AG04449 (cell line): ENCODE measurements at regions not wholly inside any gene's neighbourhood (a gene's known extent, or its start where the extent isn't known, plus 50 kb on each side); places are given as distances from the start of the nearest gene placed in this dataset.
"Not testable (repeated sequence)": the region's sequence is repeated elsewhere in the genome, so short reads cannot be mapped to it uniquely, and the experiment has no call there.

ENCODE experiments used
- CTCF ChIA-PET: fragments of 350-600 bp; formaldehyde crosslinking; extraction: SDS; loops from one replicate; lab custom pipeline; 2021; ENCODE audit warnings: antibody characterized with exemption; lab: Yijun Ruan, JAX
- POLR2A ChIA-PET: fragments of 400-600, 350-600 bp; formaldehyde crosslinking; extraction: SDS; loops from one replicate; lab custom pipeline; 2020; ENCODE audit warnings: antibody characterized with exemption, inconsistent platforms; lab: Yijun Ruan, JAX
- DNase-seq: peaks from one replicate; pipeline ENCODE4 v3.0.0-alpha.2; 2010; ENCODE audit warnings: low read depth, low spot score
- H3K4me3 ChIP-seq: 2 replicates; pipeline ENCODE4 v1.5.1; 2011; ENCODE audit warnings: low read depth, mild to moderate bottlenecking, control low read depth, low read length
- CTCF ChIP-seq: IDR thresholded peaks from one replicate; pipeline ENCODE4 v1.5.1; 2011; ENCODE audit warnings: mild to moderate bottlenecking, moderate library complexity, low read length, control low read depth, inconsistent platforms; ENCODE audit not compliant: insufficient read depth; ENCODE audit errors: missing control alignments

DNA sequence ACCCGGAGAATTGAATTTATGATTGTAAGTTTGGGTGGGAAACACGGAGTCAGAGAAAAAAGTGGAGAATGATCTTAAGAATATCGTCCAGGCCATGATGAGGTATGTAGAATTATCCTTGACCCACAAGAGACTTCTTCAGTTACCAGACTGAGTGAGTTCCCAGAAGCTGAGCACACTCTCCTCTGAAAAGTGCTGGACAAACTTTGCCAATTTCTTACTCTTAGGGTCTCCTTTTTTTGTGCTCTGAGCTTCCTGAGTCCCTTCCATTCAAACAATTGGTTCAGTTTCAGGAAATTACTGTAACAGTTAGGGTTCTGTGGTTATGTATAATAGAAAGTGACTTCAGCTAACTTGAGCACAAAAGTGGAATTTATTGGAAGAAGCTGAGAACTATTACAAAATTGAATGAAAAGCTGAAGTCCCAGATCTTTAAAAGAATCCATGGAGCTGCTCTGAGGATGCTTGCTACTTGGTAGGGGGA is 50.6 kb upstream of the EHBP1 start:
- ChIA-PET POLR2A (interaction anchor here (1.3 kb wide), 1 partner anchor 59 kb away, joined by 4 read pairs; no protein-coding TSS in a partner anchor), CTCF (interaction anchor here (1.2 to 1.4 kb wide), 2 partner anchors 14 to 59 kb away, joined by 3 to 4 read pairs; no protein-coding TSS in a partner anchor)
- no peak overlapping the region for H3K4me3 ChIP-seq
- TF ChIP-seq CTCF: no peak
- DNase-seq: no peak

DNA sequence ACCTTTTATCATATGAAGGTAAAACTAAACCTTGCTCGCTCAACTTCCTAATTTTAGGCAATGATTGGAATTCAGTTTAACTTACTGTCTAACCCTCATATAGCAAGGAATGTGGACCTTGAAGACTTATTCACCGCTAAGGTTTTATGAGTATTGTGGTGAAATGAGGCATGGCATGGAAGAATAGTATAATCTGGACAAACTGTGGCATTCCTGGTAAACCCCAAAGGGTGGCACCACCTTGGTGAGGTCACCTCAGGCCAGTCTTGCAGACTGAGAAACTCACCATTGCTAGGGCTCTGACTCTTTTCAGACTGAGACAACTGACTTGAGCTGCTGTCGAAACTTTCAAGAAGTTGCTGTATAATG is 51.1 kb upstream of the EHBP1 start:
- CTCF ChIA-PET: interaction anchor here (1.2 to 1.4 kb wide), 2 partner anchors 13 to 59 kb away, joined by 3 to 4 read pairs; no protein-coding TSS in a partner anchor
- no peak for TF ChIP-seq CTCF
- POLR2A ChIA-PET: interaction anchor here (1.3 kb wide), 1 partner anchor 58 kb away, joined by 4 read pairs; no protein-coding TSS in a partner anchor

GRCh38 chr2:62653582-62654422 is 51.7 kb upstream of the EHBP1 start:
- POLR2A ChIA-PET: interaction anchor here (1.3 kb wide), 1 partner anchor 58 kb away, joined by 4 read pairs; no protein-coding TSS in a partner anchor
- H3K4me3 ChIP-seq: no peak overlapping the region
- CTCF ChIA-PET: interaction anchor here (1.2 kb wide), 1 partner anchor 13 kb away, joined by 4 read pairs; no protein-coding TSS in a partner anchor
- DNase-seq: no peak
- no peak for TF ChIP-seq CTCF

More for the DNA sequence above, 51.1 kb upstream of the EHBP1 start:
- H3K4me3 ChIP-seq: no peak overlapping the region
- DNase-seq: no peak

DNA sequence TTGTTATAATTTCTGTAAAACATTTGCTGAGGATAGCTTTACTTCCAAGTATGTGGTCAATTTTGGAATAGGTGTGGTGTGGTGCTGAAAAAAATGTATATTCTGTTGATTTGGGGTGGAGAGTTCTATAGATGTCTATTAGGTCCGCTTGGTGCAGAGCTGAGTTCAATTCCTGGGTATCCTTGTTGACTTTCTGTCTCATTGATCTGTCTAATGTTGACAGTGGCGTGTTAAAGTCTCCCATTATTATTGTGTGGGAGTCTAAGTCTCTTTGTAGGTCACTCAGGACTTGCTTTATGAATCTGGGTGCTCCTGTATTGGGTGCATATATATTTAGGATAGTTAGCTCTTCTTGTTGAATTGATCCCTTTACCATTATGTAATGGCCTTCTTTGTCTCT is 56.4 kb upstream of the EHBP1 start:
- CTCF ChIA-PET, H3K4me3 ChIP-seq, DNase-seq, POLR2A ChIA-PET: not testable (repeated sequence)

DNA sequence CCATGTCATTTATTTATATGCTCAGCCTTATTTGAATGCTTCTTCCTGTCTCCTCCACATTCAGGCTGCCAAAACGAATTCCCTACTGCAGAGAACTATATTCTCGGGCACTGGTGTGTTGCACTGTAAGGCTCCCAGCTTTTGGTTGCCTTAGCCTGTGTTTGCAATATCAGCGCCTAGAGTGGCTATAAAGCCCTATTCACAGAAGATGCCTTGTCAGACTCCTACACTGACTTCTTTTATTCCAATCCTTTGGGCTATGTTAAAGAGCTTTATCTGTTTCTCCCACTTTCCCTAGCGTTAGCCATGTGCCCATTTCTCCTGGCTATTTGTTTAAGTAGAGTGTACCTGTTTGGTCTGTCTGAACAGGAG is 62.4 kb upstream of the EHBP1 start:
- ChIA-PET POLR2A (no interaction called here), CTCF (interaction anchor here (1.8 kb wide), 1 partner anchor 186 kb away, joined by 6 read pairs; no protein-coding TSS in a partner anchor)
- DNase-seq: no peak
- H3K4me3 ChIP-seq: no peak overlapping the region
- no peak for TF ChIP-seq CTCF

DNA sequence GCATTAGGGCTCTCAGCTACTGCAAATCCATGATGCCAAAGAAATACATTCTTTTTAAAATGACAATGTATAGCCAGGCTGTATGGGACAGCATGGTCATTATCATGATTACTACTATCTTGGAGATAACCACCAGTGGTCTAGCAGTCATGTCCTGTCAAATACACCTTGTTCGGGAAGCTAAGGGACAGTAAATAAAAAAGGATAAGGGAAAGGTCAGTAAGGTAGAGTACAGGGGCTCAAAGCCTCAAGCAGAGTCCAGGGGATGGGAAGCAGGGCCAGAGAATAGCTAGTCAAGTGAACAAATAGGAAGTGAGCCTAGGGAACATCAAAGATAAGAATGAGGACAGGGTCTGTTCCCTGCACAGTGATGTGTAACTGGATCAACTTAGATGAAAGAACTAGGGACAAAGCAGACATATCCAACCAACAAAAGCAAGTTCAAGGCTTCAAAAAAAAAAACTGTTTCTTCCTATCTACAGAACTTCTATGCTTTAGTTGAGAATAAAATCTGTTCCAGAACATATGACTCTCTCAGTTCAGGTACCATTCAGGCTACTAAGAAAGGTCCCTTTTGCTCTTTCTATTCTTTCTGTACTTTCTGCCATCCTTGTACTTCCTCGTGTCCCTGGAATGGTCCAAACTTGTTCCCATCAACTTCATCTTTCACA is 62.9 kb upstream of the EHBP1 start:
- no peak overlapping the region for H3K4me3 ChIP-seq
- POLR2A ChIA-PET: interaction anchor here (0.8 kb wide), 1 partner anchor 21 kb away, joined by 3 read pairs; no protein-coding TSS in a partner anchor
- no peak for TF ChIP-seq CTCF
- CTCF ChIA-PET: interaction anchor here (1.5 to 1.8 kb wide), 2 partner anchors 133 to 186 kb away, joined by 6 to 8 read pairs; no protein-coding TSS in a partner anchor
- no peak for DNase-seq
